ENCODE measurements at regions not wholly inside any gene's neighbourhood (a gene's known extent, or its start where the extent isn't known, plus 50 kb on each side); places are given as distances from the start of the nearest gene placed in this dataset.
"Not testable (repeated sequence)": the region's sequence is repeated elsewhere in the genome, so short reads cannot be mapped to it uniquely, and the experiment has no call there.

- Histone ChIP-seq H3K9me3 (no peaks in the 10 kb centered on the region), H3K36me3 (ENCODE audit: low read depth) (no peaks in the 10 kb centered on the region), H3K4me1 (ENCODE audit: low read depth) (no peaks in the 10 kb centered on the region), H3K4me3 (no peak overlapping the region)
- intact Hi-C loops (cut with DNase I, micrococcal nuclease), result no loop called here
- TF ChIP-seq, protein P1, sequence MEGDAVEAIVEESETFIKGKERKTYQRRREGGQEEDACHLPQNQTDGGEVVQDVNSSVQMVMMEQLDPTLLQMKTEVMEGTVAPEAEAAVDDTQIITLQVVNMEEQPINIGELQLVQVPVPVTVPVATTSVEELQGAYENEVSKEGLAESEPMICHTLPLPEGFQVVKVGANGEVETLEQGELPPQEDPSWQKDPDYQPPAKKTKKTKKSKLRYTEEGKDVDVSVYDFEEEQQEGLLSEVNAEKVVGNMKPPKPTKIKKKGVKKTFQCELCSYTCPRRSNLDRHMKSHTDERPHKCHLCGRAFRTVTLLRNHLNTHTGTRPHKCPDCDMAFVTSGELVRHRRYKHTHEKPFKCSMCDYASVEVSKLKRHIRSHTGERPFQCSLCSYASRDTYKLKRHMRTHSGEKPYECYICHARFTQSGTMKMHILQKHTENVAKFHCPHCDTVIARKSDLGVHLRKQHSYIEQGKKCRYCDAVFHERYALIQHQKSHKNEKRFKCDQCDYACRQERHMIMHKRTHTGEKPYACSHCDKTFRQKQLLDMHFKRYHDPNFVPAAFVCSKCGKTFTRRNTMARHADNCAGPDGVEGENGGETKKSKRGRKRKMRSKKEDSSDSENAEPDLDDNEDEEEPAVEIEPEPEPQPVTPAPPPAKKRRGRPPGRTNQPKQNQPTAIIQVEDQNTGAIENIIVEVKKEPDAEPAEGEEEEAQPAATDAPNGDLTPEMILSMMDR (IDR thresholded peaks at IDR 0.05), result no peak
- no peak for ATAC-seq
- no peak for DNase-seq
These were observed 610.0 kb upstream of the MBL2 start for GRCh38 chr10:53382543-53382942.

GRCh38 chr10:53379956-53380355 lies 607.4 kb upstream of the MBL2 start:
- DNase-seq, result no peak
- H3K36me3 ChIP-seq (ENCODE audit: low read depth), result no peaks in the 10 kb centered on the region
- no peaks in the 10 kb centered on the region for H3K9me3 ChIP-seq
- intact Hi-C loops (cut with DNase I, micrococcal nuclease), result no loop called here
- ATAC-seq, result no peak
- no peak overlapping the region for H3K4me3 ChIP-seq
- no peaks in the 10 kb centered on the region for H3K4me1 ChIP-seq (ENCODE audit: low read depth)
- TF ChIP-seq, protein P1 (IDR thresholded peaks at IDR 0.05), result no peak

GRCh38 chr10:53370347-53370746 lies 597.8 kb upstream of the MBL2 start:
- ATAC-seq, result no peak
- no peaks in the 10 kb centered on the region for H3K9me3 ChIP-seq
- DNase-seq, result no peak
- intact Hi-C loops (cut with DNase I, micrococcal nuclease), result no loop called here
- no peak overlapping the region for H3K4me3 ChIP-seq
- no peaks in the 10 kb centered on the region for H3K4me1 ChIP-seq (ENCODE audit: low read depth)
- no peaks in the 10 kb centered on the region for H3K36me3 ChIP-seq (ENCODE audit: low read depth)
- TF ChIP-seq, protein P1 (IDR thresholded peaks at IDR 0.05), result no peak

- no peak for DNase-seq
- intact Hi-C loops (cut with DNase I, micrococcal nuclease), result no loop called here
These were observed 589.4 kb upstream of the MBL2 start for GRCh38 chr10:53361936-53362335.

DNA sequence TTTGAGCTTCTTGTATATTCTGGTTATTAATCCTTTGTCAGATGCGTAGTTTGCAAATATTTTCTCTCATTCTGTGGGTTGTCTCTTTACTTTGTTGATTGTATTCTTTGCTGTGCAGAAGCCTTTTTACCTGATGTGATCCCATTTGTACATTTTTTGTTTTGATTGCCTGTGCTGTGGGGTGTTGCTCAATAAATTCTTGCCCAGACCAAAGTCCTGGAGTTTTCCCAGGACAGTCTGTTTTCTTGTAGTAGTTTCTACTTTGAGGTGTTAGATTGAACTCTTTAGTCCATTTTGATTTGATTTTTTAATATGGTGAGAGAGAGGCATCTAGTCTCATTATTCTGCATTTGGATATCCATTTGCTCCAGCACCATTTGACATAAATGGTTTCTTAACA lies 588.7 kb upstream of the MBL2 start:
- Histone ChIP-seq H3K36me3 (ENCODE audit: low read depth) (no peaks in the 10 kb centered on the region), H3K9me3 (no peaks in the 10 kb centered on the region), H3K4me3 (no peak overlapping the region), H3K4me1 (ENCODE audit: low read depth) (no peaks in the 10 kb centered on the region)
- intact Hi-C loops (cut with DNase I, micrococcal nuclease), result no loop called here
- TF ChIP-seq, protein P1 (IDR thresholded peaks at IDR 0.05), result no peak
- no peak for ATAC-seq
- no peak for DNase-seq

More at GRCh38 chr10:53361936-53362335, 589.4 kb upstream of the MBL2 start:
- Histone ChIP-seq H3K36me3 (ENCODE audit: low read depth) (no peaks in the 10 kb centered on the region), H3K4me3 (no peak overlapping the region), H3K9me3 (no peaks in the 10 kb centered on the region), H3K4me1 (ENCODE audit: low read depth) (no peaks in the 10 kb centered on the region)
- TF ChIP-seq, protein P1 (IDR thresholded peaks at IDR 0.05), result no peak
- no peak for ATAC-seq

DNA sequence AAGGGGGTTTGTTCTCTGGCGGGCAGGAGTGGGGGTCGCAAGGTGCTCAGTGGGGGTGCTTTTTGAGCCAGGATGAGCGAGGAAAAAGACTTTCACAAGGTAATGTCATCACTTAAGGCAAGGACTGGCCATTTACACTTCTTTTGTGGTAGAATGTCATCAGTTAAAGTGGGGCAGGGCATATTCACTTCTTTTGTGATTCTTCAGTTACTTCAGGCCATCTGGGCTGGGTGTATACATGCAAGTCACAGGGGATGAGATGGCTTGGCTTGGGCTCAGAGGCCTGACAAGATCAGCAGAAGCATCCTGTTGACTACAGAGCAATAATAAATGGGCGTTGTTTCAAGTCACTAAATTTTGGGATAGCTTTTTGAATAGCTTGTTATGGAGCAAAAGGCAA lies 586.4 kb upstream of the MBL2 start:
- intact Hi-C loops (cut with DNase I, micrococcal nuclease); ATAC-seq; DNase-seq: not testable (repeated sequence)

More for the DNA sequence above, 586.4 kb upstream of the MBL2 start:
- H3K36me3 ChIP-seq (ENCODE audit: low read depth); H3K4me1 ChIP-seq (ENCODE audit: low read depth); H3K4me3 ChIP-seq; H3K9me3 ChIP-seq: not testable (repeated sequence)

Data from mucosa of descending colon (tissue), 3 donors.